NT2/D1 (cell line): ENCODE measurements at regions not wholly inside any gene's neighbourhood (a gene's known extent, or its start where the extent isn't known, plus 50 kb on each side); places are given as distances from the start of the nearest gene placed in this dataset.

Experiments used
- DNase-seq: peaks from one replicate; pipeline ENCODE4 v3.0.0-alpha.2; 2011; ENCODE audit warnings: low read depth, low spot score
- H3K27me3 ChIP-seq: 2 replicates; pipeline ENCODE4 v1.6.0; 2011; ENCODE audit warnings: mild to moderate bottlenecking; ENCODE audit not compliant: insufficient read length, insufficient read depth
- H3K36me3 ChIP-seq: 2 replicates; pipeline ENCODE4 v1.6.1; 2011; ENCODE audit warnings: mild to moderate bottlenecking, low read length, mixed read lengths; ENCODE audit not compliant: insufficient read depth, insufficient read length
- H3K4me1 ChIP-seq: 2 replicates; pipeline ENCODE4 v1.5.1; 2011; ENCODE audit not compliant: insufficient read depth, insufficient read length
- H3K4me3 ChIP-seq: 2 replicates; pipeline ENCODE4 v1.5.1; 2011; ENCODE audit warnings: low read depth; ENCODE audit not compliant: insufficient read length
- H3K9ac ChIP-seq: 2 replicates; pipeline ENCODE4 v1.6.0; 2011; ENCODE audit warnings: low read depth; ENCODE audit not compliant: insufficient read length
- H3K9me3 ChIP-seq: 2 replicates; pipeline ENCODE4 v1.5.1; 2011; ENCODE audit warnings: mild to moderate bottlenecking, low read length; ENCODE audit not compliant: insufficient read depth
- SUZ12 ChIP-seq: IDR thresholded peaks from 2 replicates; pipeline ENCODE4 v1.6.1; 2011; ENCODE audit not compliant: insufficient read length, insufficient read depth; ENCODE audit errors: extremely low read depth
- YY1 ChIP-seq: IDR thresholded peaks from 2 replicates; pipeline ENCODE4 v1.6.1; 2011; ENCODE audit not compliant: insufficient read length, insufficient read depth
- ZNF274 ChIP-seq: IDR thresholded peaks from 2 replicates; pipeline ENCODE4 v1.6.1; 2011; ENCODE audit warnings: mild to moderate bottlenecking, low read depth, low read length

DNA sequence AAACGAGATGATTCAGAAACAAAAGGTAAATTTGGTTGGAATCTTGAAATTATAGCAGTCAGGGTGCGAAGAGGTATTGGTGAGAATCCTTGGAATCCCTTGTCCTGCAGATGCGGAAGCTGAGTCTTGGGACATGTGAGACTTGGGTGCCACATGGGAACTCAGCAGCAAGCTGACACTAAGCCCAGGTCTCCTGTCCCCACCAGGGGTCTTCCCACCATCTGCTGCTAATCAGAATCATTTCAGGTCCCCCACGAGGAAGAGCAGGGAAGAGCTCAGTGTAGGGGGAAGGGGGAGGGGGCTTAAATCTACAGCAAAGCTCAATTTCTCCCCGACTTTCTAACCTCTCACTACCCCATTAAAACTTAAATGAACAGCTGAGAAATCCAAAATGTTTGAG, 126.1 kb upstream of the BMPER start:
- Histone ChIP-seq H3K36me3 (no peaks in the 10 kb centered on the region), H3K4me3 (no peak overlapping the region), H3K27me3 (no peaks in the 10 kb centered on the region), H3K9ac (no peak overlapping the region), H3K4me1 (no peaks in the 10 kb centered on the region), H3K9me3 (peaks cover 9% of the 10 kb centered on the region; the same call in 1 of the 2 replicates)
- DNase-seq, result no peak
- no peak for TF ChIP-seq SUZ12

- H3K9ac ChIP-seq, result no peak overlapping the region
Observed at GRCh38 chr7:33781167-33781566, 124.2 kb upstream of the BMPER start.

GRCh38 chr7:33781796-33782195, 123.5 kb upstream of the BMPER start:
- no peak overlapping the region for H3K9ac ChIP-seq
- no peak for TF ChIP-seq SUZ12
- no peak for TF ChIP-seq YY1
- no peak for TF ChIP-seq ZNF274
- no peaks in the 10 kb centered on the region for H3K4me1 ChIP-seq
- no peak for DNase-seq
- H3K9me3 ChIP-seq, result peaks cover 9% of the 10 kb centered on the region; the same call in 1 of the 2 replicates
- no peak overlapping the region for H3K4me3 ChIP-seq
- H3K36me3 ChIP-seq, result no peaks in the 10 kb centered on the region
- H3K27me3 ChIP-seq, result no peaks in the 10 kb centered on the region

More at GRCh38 chr7:33781167-33781566, 124.2 kb upstream of the BMPER start:
- H3K36me3 ChIP-seq, result no peaks in the 10 kb centered on the region
- H3K9me3 ChIP-seq, result peaks cover 9% of the 10 kb centered on the region; the same call in 1 of the 2 replicates
- TF ChIP-seq SUZ12 (no peak), YY1 (no peak), ZNF274 (no peak)
- H3K4me3 ChIP-seq, result no peak overlapping the region
- no peaks in the 10 kb centered on the region for H3K4me1 ChIP-seq
- DNase-seq, result no peak
- no peaks in the 10 kb centered on the region for H3K27me3 ChIP-seq

- Histone ChIP-seq H3K9ac (no peak overlapping the region), H3K4me1 (no peaks in the 10 kb centered on the region), H3K27me3 (no peaks in the 10 kb centered on the region), H3K36me3 (no peaks in the 10 kb centered on the region), H3K9me3 (peaks cover 9% of the 10 kb centered on the region; the same call in 1 of the 2 replicates), H3K4me3 (no peak overlapping the region)
- no peak for DNase-seq
- TF ChIP-seq YY1, result no peak
- TF ChIP-seq SUZ12, result no peak
- no peak for TF ChIP-seq ZNF274
Observed at GRCh38 chr7:33784000-33784399, 121.3 kb upstream of the BMPER start.

GRCh38 chr7:33788531-33788930, 116.8 kb upstream of the BMPER start:
- TF ChIP-seq ZNF274 (no peak), YY1 (no peak)
- Histone ChIP-seq H3K4me3 (no peak overlapping the region), H3K27me3 (no peaks in the 10 kb centered on the region), H3K36me3 (no peaks in the 10 kb centered on the region), H3K9ac (no peak overlapping the region), H3K4me1 (peaks cover 2% of the 10 kb centered on the region), H3K9me3 (no peaks in the 10 kb centered on the region)
- DNase-seq, result no peak

GRCh38 chr7:33789871-33790630, 115.3 kb upstream of the BMPER start:
- no peak overlapping the region for H3K9ac ChIP-seq
- no peaks in the 10 kb centered on the region for H3K9me3 ChIP-seq
- H3K4me1 ChIP-seq, result peaks cover 2% of the 10 kb centered on the region
- no peaks in the 10 kb centered on the region for H3K27me3 ChIP-seq
- TF ChIP-seq ZNF274, result no peak
- no peak for TF ChIP-seq SUZ12
- TF ChIP-seq YY1, result no peak
- no peak overlapping the region for H3K4me3 ChIP-seq
- no peak for DNase-seq
- no peaks in the 10 kb centered on the region for H3K36me3 ChIP-seq

- H3K9me3 ChIP-seq, result no peaks in the 10 kb centered on the region
- TF ChIP-seq YY1 (no peak), ZNF274 (no peak), SUZ12 (no peak)
- peaks cover 2% of the 10 kb centered on the region for H3K4me1 ChIP-seq
- no peak overlapping the region for H3K9ac ChIP-seq
- H3K27me3 ChIP-seq, result no peaks in the 10 kb centered on the region
- DNase-seq, result peak; percentile 75
- no peak overlapping the region for H3K4me3 ChIP-seq
- H3K36me3 ChIP-seq, result no peaks in the 10 kb centered on the region
Observed at GRCh38 chr7:33790746-33791145, 114.6 kb upstream of the BMPER start.
